NCI-H226 (cell line): ENCODE measurements at regions not wholly inside any gene's neighbourhood (a gene's known extent, or its start where the extent isn't known, plus 50 kb on each side); places are given as distances from the start of the nearest gene placed in this dataset.

Source experiments
- DNase-seq: peaks from one replicate; pipeline ENCODE4 v3.0.0-alpha.2; 2015

- DNase-seq: no peak
Measured at GRCh38 chr10:112002206-112002605, 181.4 kb downstream of the GPAM start.

GRCh38 chr10:112004075-112004474, 179.5 kb downstream of the GPAM start:
- no peak for DNase-seq

- no peak for DNase-seq
Measured at GRCh38 chr10:112005044-112005443, 178.5 kb downstream of the GPAM start.

- no peak for DNase-seq
Measured at GRCh38 chr10:112006407-112006806, 177.2 kb downstream of the GPAM start.

- DNase-seq: no peak
Measured at GRCh38 chr10:112006831-112007230, 176.7 kb downstream of the GPAM start.

GRCh38 chr10:112022196-112022595, 161.4 kb downstream of the GPAM start:
- no peak for DNase-seq

- no peak for DNase-seq
Measured at GRCh38 chr10:112024079-112024478, 159.5 kb downstream of the GPAM start.

- no peak for DNase-seq
Measured at GRCh38 chr10:112025228-112025627, 158.3 kb downstream of the GPAM start.

GRCh38 chr10:112026438-112026837, 157.1 kb downstream of the GPAM start:
- no peak for DNase-seq

GRCh38 chr10:112027731-112028280, 155.8 kb downstream of the GPAM start:
- no peak for DNase-seq

- no peak for DNase-seq
Measured at GRCh38 chr10:112030431-112030830, 153.1 kb downstream of the GPAM start.

GRCh38 chr10:112039823-112040222, 143.7 kb downstream of the GPAM start:
- DNase-seq: no peak

GRCh38 chr10:112040696-112041095, 142.9 kb downstream of the GPAM start:
- no peak for DNase-seq

GRCh38 chr10:112045938-112046337, 137.6 kb downstream of the GPAM start:
- DNase-seq: no peak

- DNase-seq: no peak
Measured at GRCh38 chr10:112047674-112048073, 135.9 kb downstream of the GPAM start.

GRCh38 chr10:112052166-112052565, 131.4 kb downstream of the GPAM start:
- DNase-seq: no peak

GRCh38 chr10:112053895-112054294, 129.7 kb downstream of the GPAM start:
- no peak for DNase-seq

- no peak for DNase-seq
Measured at GRCh38 chr10:112054516-112054915, 129.0 kb downstream of the GPAM start.

GRCh38 chr10:112057072-112057471, 126.5 kb downstream of the GPAM start:
- DNase-seq: no peak

GRCh38 chr10:112059220-112059619, 124.3 kb downstream of the GPAM start:
- no peak for DNase-seq

GRCh38 chr10:112071596-112072133, 111.9 kb downstream of the GPAM start:
- DNase-seq: no peak

GRCh38 chr10:112078003-112078402, 105.6 kb downstream of the GPAM start:
- DNase-seq: no peak

GRCh38 chr10:112080231-112080630, 103.3 kb downstream of the GPAM start:
- DNase-seq: no peak

- DNase-seq: no peak
Measured at GRCh38 chr10:112082120-112082519, 101.4 kb downstream of the GPAM start.

GRCh38 chr10:112083472-112083871, 100.1 kb downstream of the GPAM start:
- DNase-seq: no peak
